Left cardiac atrium (tissue), 4 donors: ENCODE measurements at regions not wholly inside any gene's neighbourhood (a gene's known extent, or its start where the extent isn't known, plus 50 kb on each side); places are given as distances from the start of the nearest gene placed in this dataset.
"Not testable (repeated sequence)": the region's sequence is repeated elsewhere in the genome, so short reads cannot be mapped to it uniquely, and the experiment has no call there.

ENCODE experiments used
- ATAC-seq, 2 donors: fragments of 200-7000 bp; cut with Tn5 transposase; one replicate each; pipeline ENCODE4 v1.9.1; 2020; ENCODE audit warnings: mild to moderate bottlenecking in 2 of 2, moderate library complexity in 2 of 2
- DNase-seq: peaks from one replicate; pipeline ENCODE4 v3.0.0-alpha.2; 2020
- intact Hi-C, 2 donors: fragments of 100-400 bp; cut with DNase I; formaldehyde crosslinking; loops; one replicate each; pipeline versions ENCODE4 v1.14.1 to v1.15.1; 2022 to 2023
- donor health status: DM: no; HTN: yes; CAD: no.
- donor health status: DM: no; HTN: yes; CAD: no; lungs with severe emphysema.
- donor health status: DM: yes; HTN: yes; CAD: no.
- donor health status: Dilated cardiomyopathy.

GRCh38 chr12:105602312-105602711 is 271.8 kb downstream of the C12orf75 start:
- DNase-seq, ATAC-seq, intact Hi-C loops: not testable (repeated sequence)

GRCh38 chr12:105604281-105604680 is 273.8 kb downstream of the C12orf75 start:
- intact Hi-C loops, DNase-seq, ATAC-seq: not testable (repeated sequence)

GRCh38 chr12:105606613-105607012 is 276.1 kb downstream of the C12orf75 start:
- ATAC-seq, intact Hi-C loops, DNase-seq: not testable (repeated sequence)

- ATAC-seq, intact Hi-C loops, DNase-seq: not testable (repeated sequence)
These were observed 278.5 kb downstream of the C12orf75 start for GRCh38 chr12:105609001-105609400.

- no peak for DNase-seq
- no peak for ATAC-seq
- intact Hi-C loops: no loop called here
These were observed 280.0 kb downstream of the C12orf75 start for GRCh38 chr12:105610459-105610858.

- intact Hi-C loops: no loop called here
- no peak for ATAC-seq
- no peak for DNase-seq
These were observed 280.8 kb downstream of the C12orf75 start for GRCh38 chr12:105611340-105611739.

GRCh38 chr12:105613269-105613668 is 282.8 kb downstream of the C12orf75 start:
- no peak for DNase-seq
- no peak for ATAC-seq
- intact Hi-C loops: no loop called here

- intact Hi-C loops: no loop called here
- no peak for ATAC-seq
- DNase-seq: no peak
These were observed 283.4 kb downstream of the C12orf75 start for GRCh38 chr12:105613887-105614286.

GRCh38 chr12:105616971-105617540 is 286.6 kb downstream of the C12orf75 start:
- no peak for ATAC-seq
- no peak for DNase-seq
- intact Hi-C loops: no loop called here

GRCh38 chr12:105622220-105622619 is 291.7 kb downstream of the C12orf75 start:
- DNase-seq (no peak), ATAC-seq (no peak)
- intact Hi-C loops: no loop called here

- DNase-seq (no peak), ATAC-seq (no peak)
- intact Hi-C loops: no loop called here
These were observed 292.6 kb downstream of the C12orf75 start for GRCh38 chr12:105622846-105623736.

- DNase-seq: no peak
- ATAC-seq: no peak
These were observed 296.2 kb downstream of the C12orf75 start for GRCh38 chr12:105626653-105627052.

GRCh38 chr12:105637470-105637869 is 307.0 kb downstream of the C12orf75 start:
- DNase-seq (no peak), ATAC-seq (no peak)
- intact Hi-C loops: no loop called here

More at GRCh38 chr12:105626653-105627052, 296.2 kb downstream of the C12orf75 start:
- intact Hi-C loops: no loop called here

- intact Hi-C loops: no loop called here
- DNase-seq: no peak
- no peak for ATAC-seq
These were observed 310.3 kb downstream of the C12orf75 start for GRCh38 chr12:105640761-105641160.

- DNase-seq: no peak
- intact Hi-C loops: no loop called here
- peak; percentile 25 to 47 for ATAC-seq
These were observed 311.3 kb downstream of the C12orf75 start for GRCh38 chr12:105641749-105642148.

GRCh38 chr12:105644770-105645169 is 314.3 kb downstream of the C12orf75 start:
- ATAC-seq (no peak), DNase-seq (no peak)
- intact Hi-C loops: no loop called here

GRCh38 chr12:105654606-105655005 is 324.1 kb downstream of the C12orf75 start:
- DNase-seq (no peak), ATAC-seq (no peak)
- intact Hi-C loops: no loop called here

GRCh38 chr12:105658389-105658788 is 327.9 kb downstream of the C12orf75 start:
- DNase-seq (no peak), ATAC-seq (peak; percentile 36 to 42)
- intact Hi-C loops: no loop called here

- DNase-seq (peak; percentile 40), ATAC-seq (peak; percentile 85 to 89)
- intact Hi-C loops: loop anchor here in 1 of 2 donors (10.0 kb wide), 1 partner anchor 235 kb away; no protein-coding TSS in a partner anchor
These were observed 329.0 kb downstream of the C12orf75 start for GRCh38 chr12:105659355-105660075.

- not testable (repeated sequence) for DNase-seq, ATAC-seq
- intact Hi-C loops: loop anchor here in 1 of 2 donors (10.0 kb wide), 1 partner anchor 240 kb away; no protein-coding TSS in a partner anchor
These were observed 334.3 kb downstream of the C12orf75 start for GRCh38 chr12:105664765-105665164.
